ENCODE measurements at regions not wholly inside any gene's neighbourhood (a gene's known extent, or its start where the extent isn't known, plus 50 kb on each side); places are given as distances from the start of the nearest gene placed in this dataset.
A peak's percentile ranks its signal among the peaks of the same experiment; 100 is the strongest.

DNA sequence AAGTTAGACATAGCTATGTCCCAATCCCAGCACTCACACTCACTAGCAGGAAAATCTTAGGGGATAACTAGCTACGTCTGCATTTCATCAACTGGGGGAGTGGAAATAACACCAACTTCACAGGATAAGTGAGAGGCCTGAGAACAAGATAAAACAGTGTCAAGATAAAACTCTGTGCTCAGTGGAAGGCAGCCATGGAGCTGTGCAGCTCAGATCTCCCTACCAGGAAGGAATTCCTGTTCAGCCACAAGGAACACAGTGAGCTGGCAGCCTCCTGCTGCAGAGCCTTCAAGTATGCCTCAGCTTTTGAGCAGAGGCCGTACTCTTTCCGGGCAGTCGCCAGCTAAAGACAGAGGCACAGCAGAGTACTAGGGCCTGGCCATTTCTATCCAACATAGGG, 115.8 kb upstream of the TOPAZ1 start:
- TF ChIP-seq, protein P1, sequence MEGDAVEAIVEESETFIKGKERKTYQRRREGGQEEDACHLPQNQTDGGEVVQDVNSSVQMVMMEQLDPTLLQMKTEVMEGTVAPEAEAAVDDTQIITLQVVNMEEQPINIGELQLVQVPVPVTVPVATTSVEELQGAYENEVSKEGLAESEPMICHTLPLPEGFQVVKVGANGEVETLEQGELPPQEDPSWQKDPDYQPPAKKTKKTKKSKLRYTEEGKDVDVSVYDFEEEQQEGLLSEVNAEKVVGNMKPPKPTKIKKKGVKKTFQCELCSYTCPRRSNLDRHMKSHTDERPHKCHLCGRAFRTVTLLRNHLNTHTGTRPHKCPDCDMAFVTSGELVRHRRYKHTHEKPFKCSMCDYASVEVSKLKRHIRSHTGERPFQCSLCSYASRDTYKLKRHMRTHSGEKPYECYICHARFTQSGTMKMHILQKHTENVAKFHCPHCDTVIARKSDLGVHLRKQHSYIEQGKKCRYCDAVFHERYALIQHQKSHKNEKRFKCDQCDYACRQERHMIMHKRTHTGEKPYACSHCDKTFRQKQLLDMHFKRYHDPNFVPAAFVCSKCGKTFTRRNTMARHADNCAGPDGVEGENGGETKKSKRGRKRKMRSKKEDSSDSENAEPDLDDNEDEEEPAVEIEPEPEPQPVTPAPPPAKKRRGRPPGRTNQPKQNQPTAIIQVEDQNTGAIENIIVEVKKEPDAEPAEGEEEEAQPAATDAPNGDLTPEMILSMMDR (IDR thresholded peaks at IDR 0.05) = no peak
- Mint-ChIP-seq H3K36me3 (ENCODE audit: low read depth) (no peaks in the 10 kb centered on the region), H3K27me3 (ENCODE audit: low read depth, poor library complexity) (peaks cover 5% of the 10 kb centered on the region), H3K27ac (no peak overlapping the region), H3K4me1 (peaks cover 9% of the 10 kb centered on the region), H3K4me3 (no peak overlapping the region), H3K9me3 (no peaks in the 10 kb centered on the region)
- no peak for DNase-seq

DNA sequence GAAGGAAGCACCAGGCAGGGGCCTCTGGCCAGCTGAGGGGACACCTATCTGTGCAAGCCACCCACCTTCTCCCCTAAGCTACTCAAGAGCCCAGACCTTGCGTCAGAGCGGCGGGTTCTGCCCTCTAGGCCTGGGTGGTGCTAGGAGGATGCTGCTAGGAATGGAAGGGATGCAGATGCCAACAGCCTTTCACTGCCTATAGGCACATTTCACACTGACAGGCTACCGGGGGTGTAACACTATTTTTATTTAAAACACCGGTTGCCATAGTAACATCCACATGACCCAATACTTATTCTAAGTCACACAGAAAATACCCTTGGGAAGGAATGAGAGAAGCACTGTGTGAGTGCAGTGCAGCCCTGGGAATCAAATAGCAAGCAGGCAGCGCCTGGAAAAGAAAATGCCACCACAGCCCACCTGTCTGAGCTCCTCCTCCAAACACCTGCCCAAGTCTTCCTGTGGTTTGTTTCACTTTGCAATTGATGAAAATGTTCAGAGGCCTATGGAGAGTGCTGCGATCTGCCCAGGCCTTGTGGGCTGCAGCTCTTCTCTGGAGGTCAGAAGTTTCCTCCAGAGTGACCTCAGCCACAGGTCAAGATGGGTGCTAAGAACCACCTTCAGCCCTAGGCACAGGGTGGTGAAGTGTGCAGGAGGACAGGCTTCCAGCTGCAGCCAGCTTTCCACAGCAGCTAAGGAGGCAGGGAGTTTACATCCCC, 113.5 kb upstream of the TOPAZ1 start:
- DNase-seq = no peak
- H3K4me1 Mint-ChIP-seq = peaks cover 9% of the 10 kb centered on the region

DNA sequence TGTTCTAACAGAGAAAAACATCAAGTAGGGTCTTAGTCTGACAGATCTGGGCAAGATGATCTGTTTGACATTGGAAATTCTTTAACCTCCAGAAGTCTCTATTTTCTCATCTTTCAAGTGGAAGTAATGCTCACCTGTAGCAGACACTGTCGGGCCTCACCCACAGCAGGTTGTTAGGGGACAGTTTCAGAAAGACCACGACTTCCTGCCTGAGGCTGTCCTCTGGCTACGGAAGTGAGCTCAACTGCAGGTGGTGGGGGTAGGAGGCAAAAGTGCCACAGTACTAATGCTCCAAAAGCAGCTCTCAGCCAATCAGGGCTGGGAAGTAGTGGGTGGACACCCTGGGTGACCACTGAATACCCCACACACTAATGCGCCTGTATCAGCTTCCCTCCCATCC, 111.4 kb upstream of the TOPAZ1 start:
- DNase-seq = no peak
- H3K27ac Mint-ChIP-seq = no peak overlapping the region
- H3K36me3 Mint-ChIP-seq (ENCODE audit: low read depth) = no peaks in the 10 kb centered on the region
- peaks cover 28% of the 10 kb centered on the region for H3K27me3 Mint-ChIP-seq (ENCODE audit: low read depth, poor library complexity)
- peaks cover 9% of the 10 kb centered on the region for H3K4me1 Mint-ChIP-seq
- no peak overlapping the region for H3K4me3 Mint-ChIP-seq
- no peaks in the 10 kb centered on the region for H3K9me3 Mint-ChIP-seq
- TF ChIP-seq, protein P1 (IDR thresholded peaks at IDR 0.05) = no peak

More for the DNA sequence above, 113.5 kb upstream of the TOPAZ1 start:
- H3K9me3 Mint-ChIP-seq = no peaks in the 10 kb centered on the region
- no peaks in the 10 kb centered on the region for H3K36me3 Mint-ChIP-seq (ENCODE audit: low read depth)
- no peak overlapping the region for H3K4me3 Mint-ChIP-seq
- no peak overlapping the region for H3K27ac Mint-ChIP-seq
- TF ChIP-seq, protein P1 (IDR thresholded peaks at IDR 0.05) = no peak
- H3K27me3 Mint-ChIP-seq (ENCODE audit: low read depth, poor library complexity) = peaks cover 16% of the 10 kb centered on the region

DNA sequence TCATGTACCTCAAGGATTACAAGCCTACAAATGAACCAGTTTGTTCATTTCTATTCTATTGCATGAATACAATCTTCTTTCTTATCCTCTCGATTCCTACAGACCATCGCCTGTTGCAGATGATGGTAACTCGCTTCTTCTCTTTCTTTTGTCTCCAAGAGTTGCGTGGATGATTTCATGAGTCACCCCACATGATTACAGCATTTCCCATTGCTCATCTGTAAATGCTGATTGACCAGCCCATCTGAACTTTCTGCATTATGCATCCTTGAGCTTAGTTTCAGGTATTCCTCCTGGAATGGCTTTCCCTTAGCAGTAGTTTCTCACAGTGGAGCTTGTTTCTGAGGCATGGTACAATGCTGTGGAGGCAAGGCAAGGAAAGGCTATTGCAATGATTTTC, 109.6 kb upstream of the TOPAZ1 start:
- no peak for DNase-seq
- Mint-ChIP-seq H3K9me3 (no peaks in the 10 kb centered on the region), H3K36me3 (ENCODE audit: low read depth) (no peaks in the 10 kb centered on the region), H3K27me3 (ENCODE audit: low read depth, poor library complexity) (peaks cover 39% of the 10 kb centered on the region), H3K4me1 (peaks cover 9% of the 10 kb centered on the region), H3K4me3 (no peak overlapping the region), H3K27ac (no peak overlapping the region)
- TF ChIP-seq, protein P1 (IDR thresholded peaks at IDR 0.05) = no peak

DNA sequence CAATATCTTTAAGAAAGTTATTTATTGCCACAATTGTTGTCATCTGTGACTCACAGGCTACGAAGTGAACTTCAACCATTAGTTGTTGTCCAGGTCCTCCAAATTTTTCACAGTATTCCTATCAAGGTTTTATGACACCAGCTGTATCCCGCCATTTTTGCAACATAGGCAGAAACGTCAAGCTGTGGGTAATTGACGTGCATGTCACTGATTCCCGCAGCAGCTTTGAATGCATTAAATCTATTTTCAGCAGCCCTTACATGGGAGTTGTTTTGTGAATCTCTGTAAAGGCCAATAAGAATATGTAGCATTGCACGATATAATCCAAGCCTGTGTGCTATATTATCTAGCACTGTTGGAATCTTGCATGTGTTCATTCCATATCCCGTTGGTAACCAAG, 109.1 kb upstream of the TOPAZ1 start:
- Mint-ChIP-seq H3K27ac (no peak overlapping the region), H3K27me3 (ENCODE audit: low read depth, poor library complexity) (peaks cover 41% of the 10 kb centered on the region), H3K36me3 (ENCODE audit: low read depth) (no peaks in the 10 kb centered on the region), H3K4me3 (no peak overlapping the region), H3K4me1 (peaks cover 4% of the 10 kb centered on the region), H3K9me3 (no peaks in the 10 kb centered on the region)
- TF ChIP-seq, protein P1 (IDR thresholded peaks at IDR 0.05) = no peak
- DNase-seq = no peak

DNA sequence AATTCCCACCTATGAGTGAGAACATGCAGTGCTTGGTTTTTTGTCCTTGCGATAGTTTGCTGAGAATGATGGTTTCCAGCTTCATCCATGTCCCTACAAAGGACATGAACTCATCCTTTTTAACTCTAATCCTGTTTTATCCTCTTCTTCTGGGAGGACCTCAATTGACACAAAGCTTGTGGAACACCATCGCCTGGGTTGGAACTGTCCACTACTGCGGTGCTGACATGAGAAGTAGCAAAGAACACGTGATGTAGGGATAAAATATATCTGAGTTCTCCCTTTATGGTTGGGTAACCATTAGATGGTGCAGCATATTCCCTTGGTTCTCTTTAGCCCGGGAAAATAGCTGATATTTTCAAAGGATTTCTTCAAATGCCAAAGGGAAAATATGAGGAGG, 105.3 kb upstream of the TOPAZ1 start:
- no peaks in the 10 kb centered on the region for H3K36me3 Mint-ChIP-seq (ENCODE audit: low read depth)
- H3K27me3 Mint-ChIP-seq (ENCODE audit: low read depth, poor library complexity) = peaks cover 37% of the 10 kb centered on the region
- TF ChIP-seq, protein P1 (IDR thresholded peaks at IDR 0.05) = no peak
- no peak overlapping the region for H3K27ac Mint-ChIP-seq
- H3K4me1 Mint-ChIP-seq = no peaks in the 10 kb centered on the region
- H3K4me3 Mint-ChIP-seq = no peak overlapping the region
- DNase-seq = peak; percentile 64
- peaks cover 5% of the 10 kb centered on the region for H3K9me3 Mint-ChIP-seq

All from nephron progenitor cell (in vitro differentiated cells).